Mammary epithelial cell (primary cell): ENCODE measurements at regions not wholly inside any gene's neighbourhood (a gene's known extent, or its start where the extent isn't known, plus 50 kb on each side); places are given as distances from the start of the nearest gene placed in this dataset.

Experiments used
- CTCF ChIP-seq, 2 donors: IDR thresholded peaks in 1 of 2; conservative IDR thresholded peaks in 1 of 2; 2 replicates each; pipeline ENCODE4 v1.5.1; 2011 to 2012; ENCODE audit warnings: inconsistent platforms in 2 of 2, low read length in 2 of 2, mild to moderate bottlenecking in 2 of 2, control low read depth in 1 of 2, low read depth in 1 of 2; ENCODE audit not compliant: insufficient read depth in 1 of 2; ENCODE audit errors: extremely low read depth in 1 of 2
- EZH2 ChIP-seq: IDR thresholded peaks from 2 replicates; pipeline ENCODE4 v1.6.1; 2012; ENCODE audit warnings: low read length, inconsistent platforms, borderline replicate concordance

DNA sequence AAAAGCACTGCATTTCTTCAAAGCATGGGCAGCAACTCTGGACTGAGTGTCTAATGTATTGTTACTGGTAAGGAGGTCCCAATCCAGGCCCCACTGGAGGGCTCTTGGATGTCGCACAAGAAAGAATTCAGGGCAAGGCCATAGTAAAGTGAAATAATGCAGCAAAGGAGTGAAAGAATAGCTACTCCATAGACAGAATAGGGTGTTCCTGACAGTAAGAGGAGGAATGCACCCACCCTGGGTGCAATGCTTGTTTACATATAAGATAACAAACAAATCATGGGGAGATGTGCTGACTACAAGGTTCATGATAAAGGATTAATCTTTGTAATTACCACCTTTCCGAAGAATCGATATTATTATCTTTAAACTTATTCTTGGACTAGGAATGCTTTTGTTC, 58.8 kb upstream of the ABCC4 start:
- no peak for TF ChIP-seq CTCF (conservative IDR thresholded peaks at IDR 0.05 in 1 of 2, IDR thresholded peaks at IDR 0.05 in 1 of 2; ENCODE audit: extremely low read depth in 1 of 2, insufficient read depth in 1 of 2, low read depth in 1 of 2, low read length in 2 of 2)
- TF ChIP-seq EZH2, result no peak
